Mucosa of rectum (tissue), 2 donors: ENCODE measurements at regions not wholly inside any gene's neighbourhood (a gene's known extent, or its start where the extent isn't known, plus 50 kb on each side); places are given as distances from the start of the nearest gene placed in this dataset.

ENCODE experiments used
- H3K27ac ChIP-seq, 2 donors: one replicate each; pipeline ENCODE4 v1.7.0; 2013; ENCODE audit warnings: inconsistent platforms in 2 of 2, low read depth in 2 of 2, low read length in 2 of 2
- H3K27me3 ChIP-seq, 2 donors: one replicate each; pipeline ENCODE4 v1.7.0; 2013; ENCODE audit warnings: low read length in 2 of 2; ENCODE audit not compliant: control insufficient read depth in 2 of 2, insufficient read depth in 2 of 2
- H3K36me3 ChIP-seq, 2 donors: one replicate each; pipeline ENCODE4 v1.7.0; 2013; ENCODE audit warnings: low read length in 2 of 2; ENCODE audit not compliant: control insufficient read depth in 2 of 2, insufficient read depth in 2 of 2
- H3K4me1 ChIP-seq, 2 donors: one replicate each; pipeline ENCODE4 v1.7.0; 2013; ENCODE audit warnings: low read length in 2 of 2, mild to moderate bottlenecking in 1 of 2; ENCODE audit not compliant: control insufficient read depth in 2 of 2, insufficient read depth in 2 of 2
- H3K4me3 ChIP-seq, 2 donors: one replicate each; pipeline ENCODE4 v1.7.0; 2013; ENCODE audit warnings: low read length in 2 of 2
- H3K9ac ChIP-seq, 2 donors: one replicate each; pipeline ENCODE4 v1.7.0; 2013; ENCODE audit warnings: low read length in 2 of 2, low read depth in 1 of 2, mild to moderate bottlenecking in 1 of 2
- H3K9me3 ChIP-seq, 2 donors: one replicate each; pipeline ENCODE4 v1.7.0; 2013; ENCODE audit warnings: low read length in 2 of 2; ENCODE audit not compliant: control insufficient read depth in 2 of 2
- donor health status: healthy.
- donor health status: Normal muscosa, but diverticular disease.

DNA sequence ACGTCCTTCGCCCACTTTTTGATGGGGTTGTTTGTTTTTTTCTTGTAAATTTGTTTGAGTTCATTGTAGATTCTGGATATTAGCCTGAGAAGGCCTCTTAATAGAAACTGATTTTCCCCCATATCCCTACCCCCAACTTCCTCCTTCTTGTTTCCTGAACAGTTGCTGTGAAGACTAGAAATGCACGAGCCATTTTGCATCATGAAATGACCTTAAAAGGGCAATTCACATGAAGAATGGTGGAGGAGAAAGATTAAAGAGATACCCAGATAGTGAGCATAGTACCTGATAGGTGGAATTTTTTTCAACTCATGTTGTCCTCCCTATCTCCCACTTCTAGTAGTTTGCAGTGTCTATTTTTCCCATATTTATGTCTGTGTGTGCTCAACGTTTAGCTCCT is 55.2 kb upstream of the KCNH8 start:
- H3K9me3 ChIP-seq = no peaks in the 10 kb centered on the region
- H3K27me3 ChIP-seq = no peaks in the 10 kb centered on the region

DNA sequence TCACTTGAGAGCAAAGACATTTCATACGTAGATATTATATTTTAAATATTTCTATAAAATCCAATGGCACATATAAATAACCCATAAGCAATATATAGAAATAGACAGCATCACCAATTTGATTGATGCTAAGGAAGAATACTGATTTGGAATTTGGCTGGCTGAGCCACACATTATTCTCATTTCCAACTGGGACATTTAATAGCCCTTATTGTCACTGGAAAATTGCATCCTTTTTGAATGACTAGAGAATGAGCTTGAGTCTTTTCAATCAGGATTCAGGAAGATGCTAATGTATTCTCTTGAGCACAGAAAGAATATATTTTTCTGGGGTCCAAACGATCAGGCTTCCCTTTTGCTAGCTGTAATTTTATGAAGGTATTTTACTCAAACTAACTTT is 70.9 kb upstream of the KCNH8 start:
- no peaks in the 10 kb centered on the region for H3K4me1 ChIP-seq
- no peak overlapping the region for H3K4me3 ChIP-seq
- H3K27ac ChIP-seq = no peak overlapping the region
- no peak overlapping the region for H3K9ac ChIP-seq
- H3K36me3 ChIP-seq = no peaks in the 10 kb centered on the region
- H3K27me3 ChIP-seq = no peaks in the 10 kb centered on the region
- no peaks in the 10 kb centered on the region for H3K9me3 ChIP-seq

More for the DNA sequence above, 55.2 kb upstream of the KCNH8 start:
- Histone ChIP-seq H3K4me3 (no peak overlapping the region), H3K36me3 (no peaks in the 10 kb centered on the region), H3K4me1 (no peaks in the 10 kb centered on the region), H3K9ac (no peak overlapping the region), H3K27ac (no peak overlapping the region)

DNA sequence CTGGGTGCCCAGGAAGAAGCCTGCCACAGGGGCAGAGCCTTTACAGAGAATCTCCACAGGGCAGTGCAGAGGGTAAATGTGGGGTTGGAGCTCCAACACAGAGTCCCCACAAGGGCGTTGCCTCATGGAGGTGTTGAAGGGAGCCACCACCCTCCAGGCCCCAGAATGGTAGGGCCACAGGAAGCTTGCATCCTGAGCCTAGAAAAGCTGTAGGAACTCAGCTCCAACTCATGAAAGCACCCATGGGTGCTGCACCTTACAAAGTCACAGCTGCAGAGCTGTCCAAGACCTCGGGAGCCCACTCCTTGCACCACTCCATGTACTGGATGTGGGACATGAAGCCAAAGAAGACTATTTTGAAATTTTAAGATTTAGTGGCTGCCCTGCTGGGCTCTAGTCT is 73.3 kb upstream of the KCNH8 start:
- no peaks in the 10 kb centered on the region for H3K9me3 ChIP-seq
- no peak overlapping the region for H3K27ac ChIP-seq
- H3K27me3 ChIP-seq = no peaks in the 10 kb centered on the region
- no peak overlapping the region for H3K9ac ChIP-seq
- H3K4me3 ChIP-seq = no peak overlapping the region
- no peaks in the 10 kb centered on the region for H3K4me1 ChIP-seq
- H3K36me3 ChIP-seq = no peaks in the 10 kb centered on the region

DNA sequence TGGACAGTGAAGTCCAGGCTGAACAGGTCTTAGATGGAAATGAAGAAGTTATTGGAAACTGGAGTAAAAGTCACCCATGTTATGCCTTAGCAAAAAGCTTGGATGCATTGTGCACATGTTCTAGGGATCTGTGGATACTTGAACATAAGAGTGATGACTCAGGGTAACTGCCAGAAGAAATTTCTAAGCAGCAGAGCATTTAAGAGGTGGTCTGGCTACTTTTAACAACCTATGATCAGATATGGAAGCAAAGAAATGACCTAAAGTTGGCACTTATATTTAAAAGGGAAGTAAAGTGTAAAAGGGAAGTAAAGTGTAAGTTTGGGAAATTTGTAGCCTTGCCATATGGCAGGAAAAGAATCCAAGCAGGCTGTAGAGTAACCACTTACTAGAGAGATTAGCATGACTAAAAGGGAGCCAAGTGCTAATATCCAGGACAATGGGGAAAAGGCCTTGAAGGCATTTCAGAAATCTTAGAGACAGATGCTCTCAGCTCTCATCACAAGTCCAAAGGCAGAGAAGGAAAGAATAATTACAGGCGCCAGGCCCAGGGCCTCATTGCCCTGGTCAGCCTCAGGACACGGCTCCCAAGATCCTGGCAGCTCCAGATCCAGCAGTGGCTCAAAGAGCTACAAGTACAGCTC is 73.9 kb upstream of the KCNH8 start:
- no peak overlapping the region for H3K27ac ChIP-seq
- H3K4me3 ChIP-seq = no peak overlapping the region
- H3K9me3 ChIP-seq = no peaks in the 10 kb centered on the region
- no peak overlapping the region for H3K9ac ChIP-seq
- no peaks in the 10 kb centered on the region for H3K27me3 ChIP-seq
- no peaks in the 10 kb centered on the region for H3K36me3 ChIP-seq
- H3K4me1 ChIP-seq = no peaks in the 10 kb centered on the region

DNA sequence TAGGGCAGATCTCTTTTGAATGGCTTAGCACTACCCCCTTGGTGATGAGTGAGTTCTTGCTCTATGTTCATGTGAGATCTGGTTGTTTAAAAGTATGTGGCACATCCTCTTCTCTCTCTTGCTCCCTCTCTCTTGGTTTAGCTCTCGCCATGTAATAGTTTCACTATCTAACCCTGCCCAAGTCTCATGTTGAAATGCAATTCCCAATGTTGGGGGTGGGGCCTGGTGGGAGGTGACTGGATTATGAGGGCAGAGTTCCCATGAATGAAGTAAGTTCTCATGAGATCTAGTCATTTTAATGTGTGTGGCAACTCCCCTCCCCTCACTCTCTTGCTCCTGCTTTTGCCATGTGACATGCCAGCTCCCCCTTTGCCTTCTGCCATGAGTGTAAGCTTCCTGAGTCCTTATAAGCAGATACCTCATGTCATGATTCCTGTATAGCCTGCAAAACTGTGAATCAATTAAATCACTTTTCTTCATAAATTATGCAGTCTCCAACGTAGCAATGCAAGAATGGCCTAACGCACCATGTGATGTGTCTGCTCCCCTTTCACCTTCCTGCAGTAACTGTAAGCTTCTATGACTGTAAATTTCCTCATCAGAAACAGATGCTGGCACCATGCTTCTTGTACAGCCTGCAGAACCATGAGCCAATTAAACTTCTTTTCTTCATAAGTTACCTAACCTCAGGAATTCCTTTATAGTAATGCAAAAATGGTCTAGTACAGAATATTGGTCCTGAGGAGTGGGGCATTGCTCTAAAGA is 74.8 kb upstream of the KCNH8 start:
- no peak overlapping the region for H3K27ac ChIP-seq
- no peaks in the 10 kb centered on the region for H3K36me3 ChIP-seq
- no peak overlapping the region for H3K4me3 ChIP-seq
- H3K9me3 ChIP-seq = no peaks in the 10 kb centered on the region
- no peaks in the 10 kb centered on the region for H3K4me1 ChIP-seq
- no peak overlapping the region for H3K9ac ChIP-seq
- no peaks in the 10 kb centered on the region for H3K27me3 ChIP-seq

DNA sequence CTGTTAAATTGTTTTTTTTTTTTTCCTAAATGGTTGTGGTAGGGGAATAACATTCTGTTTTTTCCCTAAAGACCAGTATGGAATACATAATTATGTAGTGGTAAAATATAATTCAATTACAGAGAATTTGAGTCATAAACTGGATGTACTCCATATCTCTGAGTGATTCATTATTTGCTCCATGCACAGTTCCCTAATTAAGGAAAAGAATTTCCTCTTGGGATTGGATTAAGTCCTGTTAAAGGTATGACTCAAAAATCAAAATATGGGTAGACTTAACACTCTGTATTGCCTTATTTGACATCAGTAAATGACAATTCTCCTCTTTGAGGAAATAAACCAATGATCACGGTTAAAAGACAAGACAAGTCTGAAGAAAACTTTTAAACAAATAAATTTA is 78.0 kb upstream of the KCNH8 start:
- no peaks in the 10 kb centered on the region for H3K36me3 ChIP-seq
- no peak overlapping the region for H3K9ac ChIP-seq
- no peak overlapping the region for H3K27ac ChIP-seq
- no peaks in the 10 kb centered on the region for H3K27me3 ChIP-seq
- no peaks in the 10 kb centered on the region for H3K9me3 ChIP-seq
- H3K4me3 ChIP-seq = no peak overlapping the region
- no peaks in the 10 kb centered on the region for H3K4me1 ChIP-seq

DNA sequence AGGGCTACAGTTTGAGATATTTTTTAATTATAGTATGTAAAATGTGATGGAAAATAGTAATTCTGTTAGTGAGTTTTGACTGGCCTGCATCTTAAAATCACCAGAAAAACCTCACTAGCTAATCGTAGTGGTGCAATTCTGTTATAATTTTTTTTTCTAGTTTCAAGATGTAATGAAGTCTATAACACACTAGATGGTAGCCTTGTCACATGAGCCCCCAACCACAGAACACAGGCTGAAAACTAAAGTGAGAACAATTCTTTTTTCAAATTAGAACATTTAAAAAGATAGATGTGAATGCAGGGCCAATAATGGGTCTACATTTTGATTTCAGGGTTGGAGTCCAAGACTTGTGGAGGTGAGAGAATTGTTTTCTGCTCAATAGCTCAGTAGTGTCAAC is 83.3 kb upstream of the KCNH8 start:
- Histone ChIP-seq H3K4me3 (no peak overlapping the region), H3K4me1 (no peaks in the 10 kb centered on the region), H3K9ac (no peak overlapping the region), H3K36me3 (no peaks in the 10 kb centered on the region), H3K27ac (no peak overlapping the region), H3K9me3 (no peaks in the 10 kb centered on the region), H3K27me3 (no peaks in the 10 kb centered on the region)

DNA sequence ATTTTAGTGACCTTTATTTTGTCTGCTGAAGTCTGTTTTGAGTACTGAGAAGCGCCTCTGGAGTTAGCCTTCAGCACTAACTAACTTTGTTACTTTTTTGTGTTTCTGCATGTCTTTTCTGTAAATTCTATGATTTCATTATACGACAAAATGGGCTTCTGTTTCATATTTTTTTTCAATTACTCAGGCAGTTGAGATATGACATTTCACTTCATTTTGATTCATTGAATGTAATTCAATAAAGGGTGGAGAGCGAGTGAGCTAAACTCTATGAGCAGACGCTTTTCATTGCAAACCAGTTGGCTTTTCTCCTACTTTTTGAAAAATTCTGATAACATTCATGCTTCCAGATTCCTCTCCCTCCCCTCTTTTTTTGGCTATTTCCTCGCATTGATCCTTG is 84.4 kb upstream of the KCNH8 start:
- no peak overlapping the region for H3K27ac ChIP-seq
- no peaks in the 10 kb centered on the region for H3K36me3 ChIP-seq
- H3K9ac ChIP-seq = no peak overlapping the region
- H3K9me3 ChIP-seq = no peaks in the 10 kb centered on the region
- H3K4me3 ChIP-seq = no peak overlapping the region
- H3K4me1 ChIP-seq = no peaks in the 10 kb centered on the region
- H3K27me3 ChIP-seq = no peaks in the 10 kb centered on the region

DNA sequence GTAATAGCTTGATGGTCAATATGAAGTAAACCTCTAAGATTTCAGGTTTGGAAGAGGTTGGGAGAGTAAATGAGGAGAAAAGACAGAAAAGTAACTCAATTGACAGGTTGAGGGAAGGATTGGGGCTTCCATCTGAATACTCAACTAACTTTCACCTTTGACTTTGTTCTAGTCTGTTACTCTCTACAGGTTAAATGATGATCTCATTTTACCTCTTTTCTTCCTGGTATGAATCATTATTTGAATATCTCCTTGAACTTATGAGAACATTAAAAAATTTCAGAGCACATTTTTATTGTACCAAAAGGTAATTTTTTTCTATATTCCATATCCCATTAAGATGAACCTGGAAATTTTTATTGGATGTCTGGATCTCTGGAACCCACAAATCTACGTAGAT is 87.9 kb upstream of the KCNH8 start:
- Histone ChIP-seq H3K27ac (no peak overlapping the region), H3K4me1 (no peaks in the 10 kb centered on the region), H3K27me3 (no peaks in the 10 kb centered on the region), H3K4me3 (no peak overlapping the region), H3K36me3 (no peaks in the 10 kb centered on the region), H3K9me3 (no peaks in the 10 kb centered on the region), H3K9ac (no peak overlapping the region)

DNA sequence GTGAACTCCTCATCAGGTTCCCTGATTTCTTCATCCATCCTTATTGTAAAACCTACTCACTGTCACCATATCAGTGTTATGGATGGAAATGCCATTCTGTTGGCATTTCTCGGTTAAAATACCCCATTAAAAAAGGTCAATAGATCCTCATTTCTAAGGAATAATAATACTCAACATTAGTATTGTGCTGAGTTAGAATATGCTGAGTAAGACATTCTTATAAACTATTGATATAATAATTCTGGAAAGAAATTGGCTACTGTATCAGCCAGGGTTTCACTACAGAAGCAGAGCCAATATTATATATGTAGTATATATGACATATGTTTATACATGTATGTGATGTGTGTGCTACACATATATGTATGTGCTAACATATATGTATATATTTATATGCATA is 95.4 kb upstream of the KCNH8 start:
- Histone ChIP-seq H3K4me1 (no peaks in the 10 kb centered on the region), H3K27ac (no peak overlapping the region), H3K4me3 (no peak overlapping the region), H3K36me3 (no peaks in the 10 kb centered on the region), H3K9ac (no peak overlapping the region), H3K27me3 (no peaks in the 10 kb centered on the region), H3K9me3 (no peaks in the 10 kb centered on the region)
